ENCODE measurements at regions not wholly inside any gene's neighbourhood (a gene's known extent, or its start where the extent isn't known, plus 50 kb on each side); places are given as distances from the start of the nearest gene placed in this dataset.

- no peaks in the 10 kb centered on the region for H3K27me3 Mint-ChIP-seq (ENCODE audit: insufficient read depth)
- H3K27ac Mint-ChIP-seq = no peak overlapping the region
- TF ChIP-seq CTCF (IDR thresholded peaks at IDR 0.05) = no peak
- 0 out of 2 replicates have a peak, but pooled peaks cover 6% of the 10 kb centered on the region for H3K36me3 Mint-ChIP-seq (ENCODE audit: low read depth)
- no peak overlapping the region for H3K4me3 Mint-ChIP-seq
- H3K9me3 Mint-ChIP-seq = peaks cover 78% of the 10 kb centered on the region
- H3K4me1 Mint-ChIP-seq (ENCODE audit: low read depth) = no peaks in the 10 kb centered on the region
- DNase-seq = no peak
Measured at GRCh38 chr10:2076528-2076927, 339.2 kb upstream of the ADARB2 start.

GRCh38 chr10:2067015-2067414 is 329.7 kb upstream of the ADARB2 start:
- Mint-ChIP-seq H3K27ac (no peak overlapping the region), H3K9me3 (peaks cover 37% of the 10 kb centered on the region), H3K4me3 (no peak overlapping the region), H3K27me3 (ENCODE audit: insufficient read depth) (no peaks in the 10 kb centered on the region; the same call in 1 of the 2 replicates), H3K4me1 (ENCODE audit: low read depth) (no peaks in the 10 kb centered on the region), H3K36me3 (ENCODE audit: low read depth) (no peaks in the 10 kb centered on the region)
- no peak for TF ChIP-seq CTCF (IDR thresholded peaks at IDR 0.05)
- DNase-seq = no peak

GRCh38 chr10:2054728-2055127 is 317.4 kb upstream of the ADARB2 start:
- Mint-ChIP-seq H3K4me1 (ENCODE audit: low read depth) (no peaks in the 10 kb centered on the region), H3K4me3 (no peak overlapping the region), H3K9me3 (peaks cover 55% of the 10 kb centered on the region), H3K27ac (no peak overlapping the region), H3K27me3 (ENCODE audit: insufficient read depth) (no peaks in the 10 kb centered on the region; the same call in 1 of the 2 replicates), H3K36me3 (ENCODE audit: low read depth) (no peaks in the 10 kb centered on the region)
- no peak for TF ChIP-seq CTCF (IDR thresholded peaks at IDR 0.05)
- DNase-seq = no peak

GRCh38 chr10:2053805-2054204 is 316.5 kb upstream of the ADARB2 start:
- TF ChIP-seq CTCF (IDR thresholded peaks at IDR 0.05) = no peak
- H3K27ac Mint-ChIP-seq = no peak overlapping the region
- no peak for DNase-seq
- H3K27me3 Mint-ChIP-seq (ENCODE audit: insufficient read depth) = no peaks in the 10 kb centered on the region; the same call in 1 of the 2 replicates
- no peaks in the 10 kb centered on the region for H3K36me3 Mint-ChIP-seq (ENCODE audit: low read depth)
- no peak overlapping the region for H3K4me3 Mint-ChIP-seq
- peaks cover 48% of the 10 kb centered on the region for H3K9me3 Mint-ChIP-seq
- H3K4me1 Mint-ChIP-seq (ENCODE audit: low read depth) = no peaks in the 10 kb centered on the region

- no peak overlapping the region for H3K27ac Mint-ChIP-seq
- peaks cover 30% of the 10 kb centered on the region for H3K9me3 Mint-ChIP-seq
- TF ChIP-seq CTCF (IDR thresholded peaks at IDR 0.05) = no peak
- H3K36me3 Mint-ChIP-seq (ENCODE audit: low read depth) = no peaks in the 10 kb centered on the region
- no peaks in the 10 kb centered on the region for H3K4me1 Mint-ChIP-seq (ENCODE audit: low read depth)
- H3K27me3 Mint-ChIP-seq (ENCODE audit: insufficient read depth) = no peaks in the 10 kb centered on the region
- no peak overlapping the region for H3K4me3 Mint-ChIP-seq
- no peak for DNase-seq
Measured at GRCh38 chr10:2051108-2051507, 313.8 kb upstream of the ADARB2 start.

- no peak overlapping the region for H3K4me3 Mint-ChIP-seq
- no peak for DNase-seq
- H3K27me3 Mint-ChIP-seq (ENCODE audit: insufficient read depth) = no peaks in the 10 kb centered on the region
- no peaks in the 10 kb centered on the region for H3K4me1 Mint-ChIP-seq (ENCODE audit: low read depth)
- peaks cover 35% of the 10 kb centered on the region for H3K9me3 Mint-ChIP-seq
- no peaks in the 10 kb centered on the region for H3K36me3 Mint-ChIP-seq (ENCODE audit: low read depth)
- H3K27ac Mint-ChIP-seq = no peak overlapping the region
- no peak for TF ChIP-seq CTCF (IDR thresholded peaks at IDR 0.05)
Measured at GRCh38 chr10:2049560-2049959, 312.2 kb upstream of the ADARB2 start.

All from HFFc6 (cell line).